ENCODE measurements at regions not wholly inside any gene's neighbourhood (a gene's known extent, or its start where the extent isn't known, plus 50 kb on each side); places are given as distances from the start of the nearest gene placed in this dataset.

DNA sequence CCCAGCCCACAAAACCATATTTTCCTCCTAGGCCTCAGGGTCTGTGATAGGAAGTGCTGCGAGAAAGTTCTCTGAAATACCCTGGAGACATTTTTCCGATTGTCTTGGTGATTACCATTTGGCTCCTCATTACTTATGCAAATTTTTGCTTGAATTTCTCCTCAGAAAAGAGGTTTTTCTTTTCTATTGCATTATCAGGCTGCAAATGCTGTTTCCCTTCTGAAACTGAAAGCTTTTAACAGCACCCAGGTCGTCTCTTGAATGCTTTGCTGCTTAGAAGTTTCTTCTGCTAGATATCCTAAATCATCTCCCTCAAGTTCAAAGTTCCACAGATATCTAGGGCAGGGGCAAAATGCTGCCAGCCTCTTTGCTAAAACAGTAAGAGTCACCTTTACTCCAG lies 434.2 kb downstream of the PCDH20 start:
- TF ChIP-seq, protein P1, sequence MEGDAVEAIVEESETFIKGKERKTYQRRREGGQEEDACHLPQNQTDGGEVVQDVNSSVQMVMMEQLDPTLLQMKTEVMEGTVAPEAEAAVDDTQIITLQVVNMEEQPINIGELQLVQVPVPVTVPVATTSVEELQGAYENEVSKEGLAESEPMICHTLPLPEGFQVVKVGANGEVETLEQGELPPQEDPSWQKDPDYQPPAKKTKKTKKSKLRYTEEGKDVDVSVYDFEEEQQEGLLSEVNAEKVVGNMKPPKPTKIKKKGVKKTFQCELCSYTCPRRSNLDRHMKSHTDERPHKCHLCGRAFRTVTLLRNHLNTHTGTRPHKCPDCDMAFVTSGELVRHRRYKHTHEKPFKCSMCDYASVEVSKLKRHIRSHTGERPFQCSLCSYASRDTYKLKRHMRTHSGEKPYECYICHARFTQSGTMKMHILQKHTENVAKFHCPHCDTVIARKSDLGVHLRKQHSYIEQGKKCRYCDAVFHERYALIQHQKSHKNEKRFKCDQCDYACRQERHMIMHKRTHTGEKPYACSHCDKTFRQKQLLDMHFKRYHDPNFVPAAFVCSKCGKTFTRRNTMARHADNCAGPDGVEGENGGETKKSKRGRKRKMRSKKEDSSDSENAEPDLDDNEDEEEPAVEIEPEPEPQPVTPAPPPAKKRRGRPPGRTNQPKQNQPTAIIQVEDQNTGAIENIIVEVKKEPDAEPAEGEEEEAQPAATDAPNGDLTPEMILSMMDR (IDR thresholded peaks at IDR 0.05) = no peak
- no peak for TF ChIP-seq POLR2A (IDR thresholded peaks at IDR 0.05)

Data from esophagus squamous epithelium (tissue), 4 donors.